NOMO-1 (cell line): ENCODE measurements at regions not wholly inside any gene's neighbourhood (a gene's known extent, or its start where the extent isn't known, plus 50 kb on each side); places are given as distances from the start of the nearest gene placed in this dataset.
"Not testable (repeated sequence)": the region's sequence is repeated elsewhere in the genome, so short reads cannot be mapped to it uniquely, and the experiment has no call there.

ENCODE experiments used
- DNase-seq, 2 experiments: peaks; one replicate each; lab custom pipeline; 2025; ENCODE audit not compliant: unreplicated experiment in 2 of 2; lab: John Stamatoyannopoulos, UW

DNA sequence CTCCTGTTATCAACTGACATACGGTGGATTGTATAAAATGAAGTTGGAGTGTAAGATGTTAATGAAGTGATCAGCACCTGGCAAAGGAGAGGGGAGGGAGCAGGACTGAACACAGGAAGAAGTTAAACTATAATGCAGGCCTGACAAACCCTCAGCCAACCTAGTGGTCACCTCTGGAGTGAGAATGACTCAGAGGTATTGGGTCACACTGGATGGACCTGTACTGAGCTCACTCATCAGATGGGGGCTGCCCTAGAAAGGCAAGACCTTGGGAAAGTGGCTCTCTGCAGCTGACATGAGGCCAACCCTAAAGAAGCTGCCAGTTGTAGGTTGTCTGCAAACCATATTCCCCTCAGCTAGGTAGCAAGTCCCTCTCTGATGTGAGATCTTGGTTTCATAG, 193.3 kb upstream of the HTR1E start:
- no peak for DNase-seq

DNA sequence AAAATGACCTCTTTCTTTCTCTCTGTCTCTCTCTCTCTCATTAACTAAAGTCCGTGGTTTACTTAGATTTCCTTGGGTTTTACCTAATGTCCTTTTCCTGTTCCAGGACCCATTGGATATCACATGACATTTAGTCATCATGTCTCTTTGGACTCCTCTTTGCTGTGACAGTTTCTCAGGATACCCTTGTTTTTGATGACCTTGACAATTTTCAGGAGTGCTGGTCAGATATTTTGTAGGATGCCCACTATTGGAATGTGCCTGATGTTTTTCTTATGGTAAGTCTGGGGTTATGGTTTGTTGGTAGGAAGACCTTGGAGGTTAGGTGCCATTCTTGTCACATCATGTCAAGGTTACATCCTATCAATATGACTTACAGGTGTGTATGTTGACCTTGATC, 199.2 kb upstream of the HTR1E start:
- DNase-seq: no peak

DNA sequence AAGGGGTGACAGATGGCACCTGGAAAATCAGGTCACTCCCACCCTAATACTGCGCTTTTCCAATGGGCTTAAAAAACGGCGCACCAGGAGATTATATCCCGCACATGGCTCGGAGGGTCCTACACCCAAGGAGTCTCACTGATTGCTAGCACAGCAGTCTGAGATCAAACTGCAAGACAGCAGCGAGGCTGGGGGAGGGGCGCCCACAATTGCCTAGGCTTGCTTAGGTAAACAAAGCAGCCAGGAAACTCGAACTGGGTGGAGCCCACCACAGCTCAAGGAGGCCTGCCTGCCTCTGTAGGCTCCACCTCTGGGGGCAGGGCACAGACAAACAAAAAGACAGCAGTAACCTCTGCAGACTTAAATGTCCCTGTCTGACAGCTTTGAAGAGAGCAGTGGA, 205.7 kb upstream of the HTR1E start:
- DNase-seq: not testable (repeated sequence)

DNA sequence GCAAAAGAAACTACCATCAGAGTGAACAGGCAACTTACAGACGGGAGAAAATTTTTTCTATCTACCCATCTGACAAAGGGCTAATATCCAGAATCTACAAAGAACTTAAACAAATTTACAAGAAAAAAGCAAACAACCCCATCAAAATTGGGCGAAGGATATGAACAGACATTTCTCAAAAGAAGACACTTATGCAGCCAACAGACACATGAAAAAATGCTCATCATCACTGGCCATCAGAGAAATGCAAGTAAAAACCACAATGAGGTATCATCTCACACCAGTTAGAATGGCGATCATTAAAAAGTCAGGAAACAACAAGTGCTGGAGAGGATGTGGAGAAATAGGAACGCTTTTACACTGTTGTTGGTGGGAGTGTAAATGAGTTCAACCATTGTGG, 206.6 kb upstream of the HTR1E start:
- not testable (repeated sequence) for DNase-seq

DNA sequence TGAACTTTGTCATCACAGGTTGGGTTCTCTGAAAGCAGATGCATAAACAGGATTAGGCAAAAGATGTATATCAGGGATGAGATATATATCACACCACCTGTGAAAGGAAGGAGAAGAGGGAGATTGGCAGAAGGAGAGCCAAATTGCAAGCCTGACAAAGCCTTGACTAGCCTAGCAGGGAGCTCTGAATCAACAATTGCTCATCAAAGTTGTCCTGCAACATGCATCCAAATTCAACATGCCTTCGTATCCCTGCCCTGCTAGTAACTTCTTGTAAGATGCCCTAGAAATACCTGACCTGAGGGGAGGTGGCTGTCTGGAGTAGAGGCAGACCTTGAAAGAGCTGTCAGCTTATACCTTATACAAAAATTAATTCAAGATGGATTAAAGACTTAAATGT, 207.1 kb upstream of the HTR1E start:
- no peak for DNase-seq

DNA sequence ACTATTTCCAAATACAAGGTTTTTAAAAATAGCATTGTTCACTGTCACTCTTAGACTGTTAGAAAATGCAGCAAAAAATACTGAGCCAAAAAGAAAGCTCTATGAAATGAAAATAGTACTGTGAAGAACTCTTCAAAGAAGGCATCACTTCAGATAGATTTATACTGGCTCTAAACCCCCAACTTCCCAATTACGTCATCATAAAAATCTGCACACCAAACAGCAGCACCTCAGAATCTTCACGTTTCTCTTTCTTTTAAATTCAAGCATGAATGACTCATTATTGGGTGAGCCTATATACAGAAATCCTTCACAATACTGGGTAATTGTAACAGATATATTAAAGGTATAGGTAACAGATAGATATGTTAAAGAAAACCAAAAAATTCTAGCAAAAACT, 208.4 kb upstream of the HTR1E start:
- no peak for DNase-seq

DNA sequence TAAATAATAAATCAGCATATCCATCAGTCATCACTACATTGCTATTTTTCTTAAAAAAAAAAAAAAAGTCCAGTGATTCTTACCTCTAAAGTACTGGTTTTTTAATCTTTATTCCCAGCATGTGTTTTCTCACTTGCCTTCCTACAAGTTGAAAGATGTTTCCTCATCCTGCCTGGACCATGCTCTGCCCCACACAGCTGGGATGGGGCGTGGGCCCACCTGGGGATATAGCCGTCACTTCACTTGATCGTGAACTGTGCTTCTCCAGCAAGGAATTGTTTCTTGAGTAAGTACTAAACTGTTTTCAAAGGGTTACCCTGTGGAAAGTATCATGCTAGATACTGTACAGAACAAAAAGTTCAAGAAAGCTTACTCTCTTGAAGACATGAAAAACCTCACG, 212.6 kb upstream of the HTR1E start:
- DNase-seq: no peak

DNA sequence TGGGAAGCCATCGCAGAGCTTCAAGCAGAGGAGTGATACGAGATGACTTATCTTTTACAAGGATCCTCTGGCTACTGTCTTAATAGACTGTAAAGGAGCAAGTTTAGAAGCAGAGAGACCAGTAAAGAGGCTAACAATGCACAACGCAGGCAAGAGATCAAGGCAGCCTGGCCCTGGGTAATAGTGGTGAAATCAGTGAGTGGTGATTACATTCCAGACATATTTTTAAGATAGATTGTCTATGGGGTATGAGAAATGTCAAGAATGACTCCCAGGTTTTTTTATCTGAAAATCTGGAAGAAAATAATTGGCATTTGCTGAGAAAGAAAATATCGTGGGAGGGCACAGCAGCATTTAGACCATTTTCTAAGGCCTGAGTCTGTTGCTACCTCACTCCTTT, 213.6 kb upstream of the HTR1E start:
- no peak for DNase-seq

DNA sequence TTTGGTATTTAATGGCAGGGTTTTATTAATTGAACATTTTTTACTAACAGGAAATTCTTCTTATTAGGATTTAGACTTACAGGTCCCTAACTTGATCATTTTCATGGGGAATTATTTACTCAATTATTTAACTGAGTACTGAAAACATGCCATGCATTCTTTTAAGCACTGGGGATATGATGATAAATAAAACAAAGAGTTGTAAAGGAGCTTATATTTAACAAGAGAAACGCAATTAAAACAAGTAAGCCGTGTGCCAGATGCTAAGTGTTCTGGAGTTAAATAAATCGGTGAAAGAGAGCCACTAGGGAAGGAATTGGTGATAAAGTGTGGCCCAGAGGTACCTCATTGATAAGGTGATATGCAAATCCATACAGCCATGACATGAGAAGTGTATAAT, 214.2 kb upstream of the HTR1E start:
- no peak for DNase-seq

DNA sequence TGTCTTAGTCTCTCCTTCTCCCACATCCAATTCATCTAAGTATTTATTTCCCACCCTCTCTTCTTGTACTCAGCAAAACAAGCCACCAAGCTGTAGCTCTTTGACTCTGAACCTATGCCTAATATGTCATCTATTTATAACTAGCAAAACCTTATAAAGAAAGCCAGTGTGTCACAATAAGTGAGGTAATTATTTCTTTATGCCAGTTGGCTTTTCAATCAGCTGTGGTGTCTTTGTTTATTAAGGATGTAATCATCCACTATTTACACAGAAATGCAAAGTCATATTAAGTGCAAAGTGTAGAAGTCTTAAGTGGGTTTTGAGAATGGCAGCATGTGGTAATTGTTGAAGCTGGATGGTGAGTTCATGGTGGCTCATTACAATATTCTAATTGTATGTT, 215.2 kb upstream of the HTR1E start:
- no peak for DNase-seq

DNA sequence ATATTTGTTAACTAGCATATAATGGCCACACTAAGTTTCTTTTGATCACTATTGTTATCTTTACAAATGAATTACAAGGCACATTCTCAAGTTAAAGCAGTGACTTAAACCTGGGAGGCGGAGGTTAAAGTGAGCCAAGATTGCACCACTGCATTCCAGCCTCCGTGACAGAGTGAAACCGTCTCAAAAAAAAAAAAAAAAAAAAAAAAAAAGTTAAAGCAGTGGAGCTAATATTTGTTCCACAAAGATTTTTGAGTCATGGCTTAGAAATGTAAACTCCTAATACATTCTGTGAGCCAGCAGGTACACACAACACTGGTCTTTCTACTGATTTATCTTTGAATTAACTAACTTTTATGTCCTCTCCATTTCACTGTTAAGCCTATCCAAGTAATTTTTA, 221.7 kb upstream of the HTR1E start:
- DNase-seq: no peak

DNA sequence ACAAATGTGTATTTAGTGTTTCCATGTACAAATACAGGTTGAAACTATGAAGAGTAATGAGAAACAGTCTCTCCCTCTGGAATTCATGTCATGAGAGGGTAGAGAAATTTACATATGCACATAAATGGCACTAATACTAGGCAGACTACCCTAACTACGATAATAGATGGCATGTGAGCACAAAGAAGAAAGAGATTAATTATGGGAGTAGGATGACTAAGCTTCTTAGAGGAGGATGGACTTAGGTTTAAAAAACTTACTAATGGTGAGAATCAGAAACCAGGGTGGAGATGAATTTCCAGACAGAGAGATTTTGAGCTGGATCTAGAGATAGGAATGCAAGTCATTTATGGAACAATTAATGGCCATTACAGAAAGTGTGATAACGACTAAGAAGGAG, 225.3 kb upstream of the HTR1E start:
- DNase-seq: no peak

DNA sequence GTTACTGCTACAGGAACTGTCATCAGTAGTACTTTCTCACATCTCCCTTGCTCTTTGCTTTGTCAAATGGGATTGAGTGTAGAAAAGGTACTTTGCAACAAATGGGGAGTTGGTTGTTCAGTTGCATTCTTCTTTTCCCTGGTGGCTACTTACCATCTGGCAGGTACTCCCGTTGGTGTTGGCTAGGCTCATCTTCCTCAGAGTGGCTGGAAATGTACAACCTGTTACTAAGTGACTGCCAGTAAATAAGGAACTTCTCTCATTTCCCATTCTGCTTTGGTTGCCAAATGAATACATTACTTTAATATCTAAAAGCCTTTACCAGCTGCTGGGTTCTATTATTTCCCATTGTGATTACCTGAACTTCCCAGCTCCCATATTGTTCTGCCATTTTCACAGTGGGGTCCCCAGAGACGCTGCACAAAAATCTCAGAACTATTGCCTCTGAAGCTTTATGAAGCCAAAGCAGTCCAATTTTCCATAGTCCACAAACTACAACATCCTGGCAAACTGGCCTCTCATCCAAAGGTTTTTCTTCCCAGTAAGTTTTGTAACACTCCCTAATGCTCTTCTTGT, 229.7 kb upstream of the HTR1E start:
- DNase-seq: no peak

DNA sequence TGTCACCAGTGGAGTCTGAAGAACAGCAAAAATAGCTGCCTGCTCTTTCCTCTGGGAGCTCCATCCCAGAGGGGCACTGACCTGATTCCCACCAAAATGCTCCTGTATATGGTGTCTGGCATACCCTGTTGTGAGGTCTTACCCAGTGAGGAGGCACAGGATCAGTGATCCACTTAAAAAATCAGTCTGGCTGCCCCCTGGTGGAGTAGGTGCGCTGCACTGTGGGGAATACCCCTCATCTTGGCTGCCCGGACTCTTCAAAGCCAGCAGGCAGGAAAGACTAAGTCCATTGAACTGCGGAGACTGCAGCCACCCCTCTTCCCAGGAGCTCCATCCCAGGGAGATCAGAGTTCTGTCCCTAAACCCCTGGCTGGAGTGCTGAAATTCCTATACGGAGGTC, 230.9 kb upstream of the HTR1E start:
- no peak for DNase-seq

DNA sequence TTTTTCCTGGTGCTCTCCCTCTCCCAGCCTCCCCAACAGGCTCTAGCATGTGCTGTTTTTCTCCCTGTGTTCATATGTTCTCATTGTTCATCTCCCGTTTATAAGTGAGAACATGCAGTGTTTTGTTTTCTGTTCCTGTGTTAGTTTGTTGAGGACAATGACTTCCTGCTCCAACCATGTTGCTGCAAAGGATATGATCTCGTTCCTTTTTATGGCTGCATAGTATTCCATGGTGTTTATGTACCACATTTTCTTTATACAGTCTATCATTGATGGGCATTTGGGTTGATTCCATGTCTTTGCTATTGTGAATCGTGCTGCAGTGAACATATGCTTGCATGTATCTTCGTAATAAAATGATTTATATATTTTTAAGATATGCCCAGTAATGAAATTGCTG, 236.1 kb upstream of the HTR1E start:
- not testable (repeated sequence) for DNase-seq

DNA sequence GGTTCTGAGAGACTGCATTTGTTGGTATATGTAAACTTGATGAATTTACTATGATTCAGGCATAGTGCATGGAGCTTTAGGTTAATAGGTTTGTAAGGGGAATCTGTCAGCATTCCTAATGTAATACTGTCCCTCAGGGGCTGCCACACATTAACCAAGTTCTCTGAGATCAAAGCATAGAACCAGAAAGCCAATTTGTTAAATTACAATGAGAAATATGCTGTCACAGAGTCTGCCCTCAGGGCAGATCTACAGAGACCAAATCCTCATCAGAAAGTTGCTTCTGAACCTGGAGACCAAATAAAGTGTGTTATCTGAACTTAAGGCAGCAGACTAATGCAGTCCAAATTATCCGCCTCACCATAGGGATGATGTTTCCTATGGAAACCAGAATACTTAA, 250.8 kb upstream of the HTR1E start:
- DNase-seq: no peak

DNA sequence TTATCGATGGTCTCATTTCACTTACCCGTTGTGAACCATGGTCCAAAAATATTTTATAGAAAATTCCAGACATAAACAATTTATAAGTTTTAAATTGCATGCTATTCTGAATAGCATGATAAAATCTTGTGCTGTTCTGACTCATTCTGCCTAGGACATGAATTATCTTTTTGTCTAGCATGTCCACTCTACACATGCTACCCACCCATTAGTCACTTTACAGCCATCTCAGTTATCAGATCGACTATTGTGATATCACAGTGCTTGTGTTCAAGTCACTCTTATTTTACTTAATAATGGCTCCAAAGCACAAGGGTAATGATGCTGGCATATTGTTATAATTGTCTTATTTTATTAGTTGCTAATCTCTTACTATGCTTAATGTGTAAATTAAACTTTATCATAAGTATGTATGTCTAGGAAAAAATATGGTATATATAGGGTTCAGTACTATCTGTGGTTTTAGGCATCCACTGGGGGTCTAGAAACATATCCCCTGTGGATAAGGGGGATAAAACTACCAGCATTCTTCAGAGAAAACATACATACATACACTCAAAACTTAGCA, 252.0 kb upstream of the HTR1E start:
- DNase-seq: no peak

DNA sequence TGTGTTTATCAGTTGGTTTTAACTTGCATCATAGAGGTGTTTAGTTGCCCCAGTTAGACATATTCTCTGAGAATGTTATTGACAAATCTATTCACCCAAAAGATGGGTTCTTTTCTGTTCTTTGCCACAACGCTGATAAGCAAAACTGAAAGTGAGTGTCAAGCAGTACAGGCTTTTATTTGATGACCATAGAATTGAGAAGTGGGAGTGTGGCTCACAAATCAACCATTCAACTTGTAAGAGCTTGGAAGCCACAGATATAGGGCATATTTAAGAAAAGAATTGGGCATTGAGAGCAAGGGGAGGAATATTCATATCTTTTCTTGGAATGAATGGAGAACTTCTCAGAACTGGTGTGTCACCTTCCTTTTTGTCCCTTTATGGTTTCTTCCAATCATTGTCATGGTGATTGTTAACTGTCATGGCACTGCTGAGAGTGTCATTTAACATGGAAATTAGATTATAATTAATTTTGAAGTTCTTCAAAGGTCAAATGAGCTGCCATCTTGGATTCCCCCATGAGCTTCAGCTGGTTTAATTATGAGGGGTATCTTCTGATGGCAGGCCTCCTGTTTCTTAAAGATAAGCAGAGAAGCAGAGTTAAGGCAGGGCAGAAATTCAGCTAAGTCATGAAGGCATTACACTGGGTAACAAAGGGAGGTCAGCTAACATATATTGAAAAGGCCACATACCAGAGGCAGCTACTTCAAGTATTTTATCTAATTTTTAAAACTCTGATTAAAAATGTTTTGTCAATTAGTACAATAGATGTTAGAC, 254.0 kb upstream of the HTR1E start:
- DNase-seq: no peak

DNA sequence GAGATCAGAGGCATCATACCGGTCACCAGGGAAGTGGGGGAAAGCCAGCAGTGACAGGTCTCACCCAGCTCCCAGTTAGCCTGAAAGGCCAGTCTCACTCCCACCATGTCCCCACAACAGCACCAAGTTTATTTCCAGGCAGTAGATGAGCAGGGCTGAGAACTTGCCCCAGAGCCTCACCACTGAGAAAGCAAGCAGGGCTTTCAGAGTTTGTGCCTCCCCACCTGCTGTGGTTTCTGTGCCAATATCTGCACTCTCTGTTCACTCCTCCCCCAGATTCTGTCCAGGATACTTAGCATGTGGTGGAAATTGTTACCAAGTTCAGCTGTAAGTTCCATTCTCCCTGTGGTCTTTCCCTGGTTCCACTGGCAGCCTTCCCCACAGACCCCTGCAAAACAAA, 255.0 kb upstream of the HTR1E start:
- DNase-seq: no peak

DNA sequence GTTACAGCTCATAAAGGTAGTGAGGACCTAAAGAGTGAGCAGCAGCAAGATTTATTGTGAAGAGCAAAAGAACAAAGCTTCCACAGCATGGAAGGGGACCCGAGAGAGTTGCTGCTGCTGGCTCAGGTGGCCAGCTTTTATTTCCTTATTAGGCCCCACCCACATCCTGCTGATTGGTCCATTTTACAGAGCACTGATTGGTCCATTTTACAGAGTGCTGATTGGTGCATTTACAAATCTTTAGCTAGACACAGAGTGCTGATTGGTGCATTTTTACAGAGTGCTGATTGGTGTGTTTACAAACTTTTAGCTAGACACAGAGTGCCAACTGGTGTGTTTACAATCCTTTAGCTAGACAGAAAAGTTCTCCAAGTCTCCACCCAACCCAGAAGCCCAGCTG, 256.2 kb upstream of the HTR1E start:
- DNase-seq: not testable (repeated sequence)

DNA sequence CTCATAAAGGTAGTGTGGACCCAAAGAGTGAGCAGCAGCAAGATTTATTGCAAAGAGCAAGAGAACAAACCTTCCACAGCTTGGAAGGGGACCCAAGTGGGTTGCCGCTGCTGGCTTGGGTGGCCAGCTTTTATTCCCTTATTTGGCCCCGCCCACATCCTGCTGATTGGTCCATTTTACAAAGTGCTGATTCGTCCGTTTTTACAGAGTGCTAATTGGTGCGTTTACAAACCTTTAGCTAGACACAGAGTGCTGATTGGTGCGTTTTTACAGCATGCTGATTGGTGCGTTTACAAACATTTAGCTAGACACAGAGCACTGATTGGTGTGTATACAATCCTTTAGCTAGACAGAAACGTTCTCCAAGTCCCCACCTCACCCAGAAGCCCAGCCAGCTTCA, 265.2 kb upstream of the HTR1E start:
- not testable (repeated sequence) for DNase-seq

DNA sequence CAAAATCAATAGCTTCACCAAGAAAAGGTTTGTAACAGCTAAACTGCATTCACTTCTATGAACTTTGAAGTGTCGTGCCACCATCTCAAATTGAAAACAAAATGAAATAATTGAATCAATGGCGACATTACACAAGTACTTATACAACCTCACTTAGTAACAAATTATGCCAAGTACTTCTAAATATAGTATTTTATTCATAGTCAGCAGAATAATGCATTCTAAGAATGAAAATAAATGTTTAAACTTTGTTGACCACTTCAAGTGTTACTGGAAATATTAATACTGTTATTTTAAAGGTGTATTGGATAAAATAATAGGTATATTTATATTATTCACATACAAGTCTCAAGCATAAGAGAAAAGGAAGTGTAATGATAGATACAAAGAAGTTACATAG, 280.1 kb upstream of the HTR1E start:
- DNase-seq: no peak
